NCI-H526 (cell line): ENCODE measurements at regions not wholly inside any gene's neighbourhood (a gene's known extent, or its start where the extent isn't known, plus 50 kb on each side); places are given as distances from the start of the nearest gene placed in this dataset.
A peak's percentile ranks its signal among the peaks of the same experiment; 100 is the strongest.
"Not testable (repeated sequence)": the region's sequence is repeated elsewhere in the genome, so short reads cannot be mapped to it uniquely, and the experiment has no call there.

Experiments
- DNase-seq, 2 experiments: peaks; one replicate each; lab custom pipeline; 2025; lab: John Stamatoyannopoulos, UW

DNA sequence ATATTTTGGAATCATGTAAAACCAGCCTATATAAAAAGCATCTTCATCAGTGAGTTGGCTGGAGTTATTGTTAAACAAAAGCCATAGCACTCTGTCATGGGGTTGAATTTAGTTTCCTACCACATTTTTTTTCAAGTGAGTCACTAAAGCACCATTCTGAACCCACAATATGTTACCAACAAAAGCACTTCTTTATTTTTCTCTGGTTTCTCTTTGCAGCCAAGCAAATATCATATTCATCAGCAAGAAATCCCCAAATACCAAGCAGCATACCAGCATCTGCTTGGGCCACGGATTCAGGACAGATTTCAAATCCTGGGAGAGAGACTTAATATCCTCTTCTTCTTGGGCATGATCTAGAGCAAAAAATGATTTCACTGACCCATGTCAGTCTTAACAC is 441.4 kb downstream of the BCKDHB start:
- DNase-seq: no peak

DNA sequence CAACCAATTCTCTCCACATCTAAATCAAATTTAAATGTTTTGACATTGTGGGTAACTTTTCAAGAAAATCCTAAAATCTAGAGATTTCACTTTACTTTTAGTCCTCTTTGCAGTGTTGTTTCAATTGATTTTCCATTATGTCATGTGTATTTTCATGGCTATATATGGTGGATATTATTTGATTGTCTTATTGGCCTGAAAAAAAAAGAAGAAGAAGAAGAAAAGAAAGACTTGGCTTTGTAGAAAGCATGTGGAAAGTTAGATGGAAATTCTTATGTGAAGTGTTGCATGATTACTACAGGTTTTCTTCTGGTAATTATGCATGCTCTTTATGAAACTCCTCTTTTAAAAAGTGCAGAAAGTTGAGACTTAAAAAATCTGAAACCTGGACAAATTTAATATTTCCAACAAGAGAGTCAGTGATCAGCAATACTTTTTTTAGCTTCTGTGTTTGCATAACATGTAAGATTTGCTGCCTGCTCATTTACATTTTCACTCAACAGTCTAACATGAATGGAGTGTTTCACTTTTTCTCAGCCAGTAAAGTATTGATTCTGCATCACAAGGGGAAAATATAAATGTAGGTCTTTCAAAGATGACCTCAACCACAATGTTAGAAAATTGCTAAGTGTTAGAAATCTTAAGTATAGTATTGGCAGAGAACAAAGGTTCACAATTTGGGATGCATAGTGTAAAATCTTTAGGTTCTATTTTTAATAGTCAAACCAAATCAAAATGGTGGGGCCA is 438.7 kb downstream of the BCKDHB start:
- peak in 1 of 2 experiments; percentile 6 for DNase-seq

DNA sequence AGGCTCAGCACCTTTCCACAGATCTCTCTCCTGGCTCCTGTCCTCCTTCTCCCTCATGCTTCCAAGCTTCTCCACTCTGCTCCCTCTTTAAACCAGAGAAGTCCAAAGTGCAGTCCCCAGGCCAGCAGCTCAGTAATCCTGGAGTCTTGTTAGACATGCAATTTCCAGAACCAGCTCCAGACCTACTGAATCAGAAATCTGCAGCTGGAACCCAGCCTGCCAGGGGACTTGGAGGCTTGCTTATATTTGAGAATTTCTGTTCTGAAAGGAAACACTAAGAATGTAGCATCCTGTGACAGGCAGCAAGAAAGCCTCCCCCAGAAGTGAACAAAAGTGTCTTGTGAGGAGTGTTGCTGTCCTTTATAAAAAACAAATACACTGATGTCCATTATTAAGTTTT is 438.1 kb downstream of the BCKDHB start:
- DNase-seq: no peak

DNA sequence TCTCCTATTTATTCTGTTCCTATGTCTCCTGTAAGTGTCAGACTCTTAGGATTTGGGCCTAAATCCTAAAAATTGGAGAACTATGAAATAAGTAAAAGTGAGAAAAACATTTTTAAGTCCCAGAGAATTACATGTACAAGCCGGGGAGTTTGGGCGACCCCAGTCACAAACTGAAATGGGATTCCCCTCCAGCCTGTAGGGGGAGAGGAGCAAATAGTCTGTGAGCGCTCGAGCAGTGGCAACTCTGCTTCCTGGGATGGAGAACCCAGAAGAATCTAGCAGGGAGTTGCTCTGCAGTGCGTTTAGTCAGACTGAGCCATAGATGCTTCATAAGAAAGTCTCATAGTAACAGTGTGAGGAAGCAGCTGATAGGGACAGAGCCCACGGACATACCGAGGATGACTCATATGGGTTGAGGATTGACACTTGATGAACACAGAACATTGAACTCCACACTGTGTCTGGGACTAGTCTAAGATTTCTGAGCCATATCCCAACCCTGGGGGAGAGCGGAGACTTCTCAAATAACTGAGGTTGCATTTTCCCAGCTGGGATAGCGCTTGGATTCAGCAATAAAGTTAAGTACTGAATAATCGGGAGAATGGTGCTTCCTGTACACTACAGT is 437.2 kb downstream of the BCKDHB start:
- DNase-seq: no peak

DNA sequence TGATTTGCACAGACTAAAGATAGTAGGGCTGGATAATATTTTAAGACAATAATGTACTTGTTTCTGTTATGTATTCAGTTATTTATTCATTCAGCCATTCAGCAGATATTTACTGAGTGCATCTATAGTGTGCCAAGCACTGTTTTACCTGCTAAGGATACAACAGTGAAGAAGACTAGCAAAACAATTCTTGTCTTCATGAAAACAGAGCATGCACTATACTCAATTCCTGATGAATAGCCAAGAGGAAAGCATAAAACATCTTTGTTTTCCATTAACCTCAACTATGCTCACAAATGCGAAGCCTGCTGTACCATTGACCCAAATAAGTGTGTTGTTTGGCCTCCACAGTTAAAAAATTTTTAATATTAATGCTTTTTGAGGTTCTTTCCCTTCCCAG is 436.7 kb downstream of the BCKDHB start:
- DNase-seq: no peak

DNA sequence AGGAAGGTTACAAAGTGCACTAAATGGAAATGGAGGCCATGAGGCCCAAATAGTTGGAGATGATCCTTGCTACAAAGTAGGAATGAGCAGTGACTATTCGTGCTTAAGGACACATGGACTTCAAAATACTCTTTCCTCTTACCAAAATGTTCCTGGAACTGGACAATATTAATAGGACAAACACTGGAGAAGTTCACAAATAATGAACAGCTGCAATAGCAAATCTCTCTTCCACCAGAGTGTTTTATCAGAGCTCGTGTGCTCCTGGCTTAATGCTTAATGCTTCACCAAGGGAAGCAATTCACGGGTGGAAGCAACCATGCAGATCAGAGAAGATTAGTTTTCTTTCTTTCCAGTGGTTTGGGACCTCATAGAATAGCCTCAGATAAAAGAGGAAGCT is 435.4 kb downstream of the BCKDHB start:
- DNase-seq: no peak

DNA sequence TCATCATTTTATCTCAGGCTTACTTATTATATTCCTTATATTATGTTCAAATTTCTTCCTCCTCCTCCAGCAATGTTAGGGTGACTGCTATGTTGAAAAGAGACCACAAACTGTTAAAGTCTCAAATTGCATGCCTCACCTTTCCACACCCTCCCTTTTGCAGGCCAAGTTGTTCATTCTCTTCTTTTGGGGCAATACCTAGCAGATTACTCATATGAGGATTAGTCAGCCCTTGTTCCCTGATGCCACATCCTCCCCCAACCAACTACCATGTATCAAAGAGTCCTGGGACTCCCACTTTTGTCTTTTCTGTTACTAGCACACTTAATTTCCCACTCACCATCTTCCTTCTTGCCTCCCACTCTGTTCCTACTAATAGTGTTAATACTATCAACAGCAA is 434.7 kb downstream of the BCKDHB start:
- no peak for DNase-seq

DNA sequence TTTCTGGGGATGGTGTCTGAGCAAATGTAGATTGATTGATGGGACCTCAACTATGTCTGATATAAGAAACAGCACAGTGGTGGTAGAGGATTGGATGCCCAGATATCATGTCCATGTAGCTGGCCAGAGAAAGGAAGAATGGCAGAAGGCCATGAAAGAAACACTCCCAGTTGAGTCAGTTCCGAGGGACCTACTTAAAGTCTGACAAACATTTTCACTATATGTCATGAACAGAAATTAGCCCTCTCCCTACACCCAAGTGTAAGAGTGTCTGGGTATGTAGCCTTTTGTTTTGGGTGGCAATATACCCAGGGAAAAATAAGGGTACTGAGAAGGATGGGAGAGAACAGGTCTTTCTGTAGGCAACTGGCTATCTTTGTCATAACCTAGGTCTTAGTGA is 434.2 kb downstream of the BCKDHB start:
- DNase-seq: no peak

DNA sequence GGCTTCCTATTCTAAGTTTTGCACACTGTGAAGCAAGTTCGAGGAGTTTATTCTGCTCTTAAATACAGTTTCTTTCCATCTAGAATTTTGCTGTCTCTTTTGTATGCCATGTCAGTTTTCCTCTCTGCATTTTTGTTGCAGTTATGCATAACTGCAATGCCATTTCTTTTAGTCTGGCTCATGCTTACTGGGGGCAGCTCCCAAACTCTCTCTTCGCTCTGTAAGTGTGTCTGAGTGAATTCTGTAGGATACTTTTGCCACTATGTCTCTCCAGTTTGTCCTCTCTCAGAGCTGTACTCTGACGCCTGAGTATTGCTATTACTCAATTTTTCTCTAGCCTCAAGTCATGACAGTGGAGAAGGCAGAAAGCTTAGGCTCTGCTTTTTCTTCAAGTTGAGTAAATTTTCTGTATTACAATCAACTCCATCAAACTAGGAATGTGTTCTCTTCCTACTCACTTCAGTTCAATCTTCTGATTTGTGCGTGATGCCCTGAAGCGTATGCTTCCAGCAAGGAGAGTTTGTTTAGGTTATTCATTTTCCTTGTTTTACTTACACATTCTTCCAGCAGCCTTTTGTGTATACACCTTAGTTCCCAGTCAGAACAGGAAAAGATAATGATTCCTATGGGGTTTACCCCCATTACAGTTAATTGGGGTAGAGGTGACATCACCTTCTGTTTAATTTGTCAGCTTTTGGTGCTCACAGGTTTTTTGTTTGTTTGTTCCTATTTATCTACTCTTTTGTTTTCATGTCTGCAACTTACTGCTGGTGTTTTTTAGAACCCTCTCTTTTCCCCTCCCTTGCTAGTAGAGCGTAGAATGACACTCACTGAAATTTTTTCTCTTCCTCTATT is 430.9 kb downstream of the BCKDHB start:
- no peak for DNase-seq

DNA sequence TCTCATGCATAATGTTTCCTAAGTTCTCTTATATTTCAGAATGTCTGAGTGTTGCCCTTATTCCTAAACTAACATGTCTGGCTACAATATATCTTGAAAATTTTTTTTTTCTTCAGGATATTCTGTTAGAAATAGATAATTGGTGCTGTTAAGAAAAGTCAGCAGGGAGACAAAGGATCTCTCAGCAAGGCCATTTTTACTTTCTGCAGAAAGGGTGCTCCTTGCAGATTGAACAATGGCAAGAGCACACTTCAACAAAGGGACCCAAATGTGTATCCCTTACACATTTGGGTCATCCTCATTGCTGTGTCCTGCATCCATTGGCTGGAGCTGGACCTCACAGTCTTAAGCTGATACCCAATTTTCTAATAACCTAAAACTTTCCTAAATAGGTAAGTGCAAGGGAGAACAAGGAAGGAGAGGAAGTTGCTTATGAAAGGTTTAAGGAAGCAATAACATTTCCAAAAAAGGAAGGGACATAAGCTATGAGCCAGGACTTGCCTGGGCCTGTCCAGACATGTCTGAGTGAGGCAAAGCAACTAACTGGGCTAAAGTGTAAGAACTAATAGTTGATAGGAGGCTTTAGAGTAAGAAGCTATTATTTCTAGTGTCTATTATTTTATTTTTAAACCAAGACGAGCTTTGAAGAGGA is 429.6 kb downstream of the BCKDHB start:
- DNase-seq: peak in 1 of 2 experiments; percentile 7

DNA sequence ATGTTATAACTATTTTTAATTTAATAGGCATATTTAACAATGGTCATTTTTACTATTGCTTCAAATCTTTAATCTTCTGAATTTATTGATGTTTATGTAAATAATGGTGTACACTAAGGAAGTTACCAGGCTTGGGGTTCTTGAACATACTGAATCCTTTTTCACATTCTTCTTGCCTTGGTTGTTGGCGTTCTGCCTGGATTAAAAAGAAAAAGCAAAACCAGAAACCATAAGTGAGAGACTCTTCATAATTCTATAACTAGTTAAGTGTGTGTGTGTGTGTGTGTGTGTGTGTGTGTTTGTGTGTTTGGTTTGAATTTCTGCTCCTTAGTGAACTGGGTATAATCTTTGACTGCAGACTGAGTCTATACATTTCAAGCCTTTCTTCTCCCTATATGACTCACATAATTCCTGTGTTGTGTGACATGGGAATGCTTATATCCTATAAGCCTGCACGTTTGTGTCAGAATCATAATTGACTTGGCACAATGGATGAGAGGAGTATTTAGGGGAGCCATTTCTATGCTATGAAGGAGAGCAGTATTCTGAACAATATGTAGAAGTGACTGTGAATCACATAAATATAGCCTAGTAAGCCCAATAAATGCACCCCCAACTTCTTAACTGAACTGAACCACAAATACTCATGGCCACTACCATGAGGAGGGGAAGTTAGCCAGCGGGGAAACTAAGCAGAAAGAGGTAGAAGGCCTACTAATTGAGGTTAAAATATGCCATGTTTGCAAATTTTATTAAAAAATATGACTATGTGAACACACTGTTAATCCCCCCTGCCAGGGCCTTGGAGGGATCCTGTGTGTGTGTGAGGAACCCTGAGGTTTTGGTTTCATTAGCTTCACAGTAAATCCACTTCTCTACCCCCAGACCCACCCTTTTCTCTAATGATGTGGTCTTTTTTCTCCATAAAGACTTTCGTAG is 425.5 kb downstream of the BCKDHB start:
- no peak for DNase-seq

DNA sequence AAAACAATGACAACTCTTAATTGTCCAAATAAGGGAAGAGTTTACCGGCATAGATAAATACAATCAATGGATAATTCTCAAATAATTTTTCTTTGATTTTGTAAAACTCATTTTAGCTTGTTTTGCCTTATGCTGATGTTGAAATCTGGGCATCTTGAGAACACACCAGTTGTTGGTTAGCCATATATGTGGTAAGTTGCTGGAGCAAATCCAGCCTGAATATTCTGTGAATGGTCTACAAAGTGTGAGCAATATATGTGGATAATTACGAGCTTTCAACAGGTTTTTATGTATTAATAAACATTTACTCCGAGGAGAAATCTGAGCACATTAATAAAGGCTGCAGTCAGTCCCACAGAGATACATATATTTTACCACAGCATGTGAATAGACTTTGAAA is 423.6 kb downstream of the BCKDHB start:
- DNase-seq: no peak

DNA sequence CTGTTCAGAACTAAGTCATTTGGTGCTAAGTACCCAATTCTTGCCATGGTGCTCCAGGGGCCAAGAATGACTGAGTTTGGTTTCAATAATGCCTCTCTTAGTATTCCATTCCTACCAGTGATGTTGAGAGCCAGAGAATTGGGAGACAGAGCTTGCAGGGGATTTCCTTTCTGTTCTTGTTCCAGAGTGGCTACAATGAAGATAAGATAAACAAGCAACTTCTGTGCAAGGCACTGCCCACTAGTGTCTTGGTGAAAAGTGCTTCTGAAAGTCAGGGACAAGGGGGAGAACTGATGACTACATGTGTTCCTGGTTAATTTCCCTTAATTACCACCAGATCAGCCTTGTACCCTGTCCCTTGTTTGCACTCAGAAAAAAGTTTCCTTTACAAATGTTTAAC is 421.6 kb downstream of the BCKDHB start:
- no peak for DNase-seq

DNA sequence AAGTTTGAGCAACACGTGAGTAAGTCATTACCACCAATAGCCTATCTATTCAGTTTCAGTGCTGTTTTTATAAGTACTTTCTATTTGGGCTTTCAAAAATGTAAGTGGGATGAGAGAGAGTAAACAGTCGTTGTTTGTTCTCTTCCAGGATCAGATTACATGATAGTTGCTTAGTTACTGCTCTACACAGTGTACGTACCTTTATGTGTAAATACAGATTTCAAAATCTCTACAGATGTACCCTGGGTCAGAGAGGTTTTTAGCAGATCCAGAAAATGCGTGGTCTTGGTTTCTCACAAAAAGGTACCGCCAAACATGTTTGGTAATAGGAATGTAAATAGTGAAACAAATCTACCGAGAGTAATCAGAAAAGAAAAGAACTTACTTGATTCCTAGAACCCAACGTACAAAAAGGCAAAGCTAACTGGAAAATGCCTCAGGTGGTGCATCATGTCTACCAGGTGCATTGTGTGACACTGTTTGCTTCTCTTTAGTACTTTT is 421.1 kb downstream of the BCKDHB start:
- peak; percentile 85 to 91 for DNase-seq

DNA sequence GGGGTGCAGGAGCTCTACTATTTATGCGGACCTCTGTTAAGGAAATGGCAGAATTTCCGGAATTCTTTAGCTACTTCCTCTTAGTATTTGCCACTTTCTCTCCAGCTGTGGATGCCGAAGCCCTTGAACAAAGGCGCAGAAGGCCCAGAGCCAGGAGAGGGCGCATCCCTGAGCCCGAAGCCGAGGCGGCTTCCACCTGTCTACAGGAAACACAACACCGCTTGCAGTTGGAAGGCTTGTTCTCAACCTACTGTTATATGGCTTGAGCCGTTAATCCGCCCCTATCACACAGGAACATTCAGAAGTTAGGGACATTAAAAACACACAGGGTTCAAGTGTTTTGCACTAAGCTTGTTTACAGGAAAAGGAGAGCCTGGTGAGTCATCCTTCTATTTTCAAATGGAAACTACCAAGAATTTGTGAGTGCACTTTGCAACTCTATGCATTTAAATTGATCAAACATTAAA is 417.1 kb downstream of the BCKDHB start:
- DNase-seq: no peak

DNA sequence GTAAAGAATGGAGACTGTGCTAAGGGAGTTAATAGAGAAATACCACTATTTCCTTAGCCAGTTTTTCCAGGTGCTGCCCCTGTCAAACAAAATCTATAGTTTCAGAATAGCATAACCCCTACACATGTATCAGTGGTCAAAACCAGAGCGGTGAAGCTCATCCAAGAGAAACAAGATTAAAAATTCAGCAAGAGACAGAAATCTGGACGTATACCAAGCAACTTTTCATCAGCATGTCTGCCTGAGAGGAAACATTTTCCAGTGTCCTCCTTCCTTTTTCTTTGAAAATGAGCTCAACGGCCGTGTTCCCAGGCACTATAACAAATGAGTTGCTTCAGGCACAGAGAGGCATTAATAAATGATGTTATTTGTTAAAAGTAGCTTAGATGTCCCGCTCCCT is 416.5 kb downstream of the BCKDHB start:
- no peak for DNase-seq

DNA sequence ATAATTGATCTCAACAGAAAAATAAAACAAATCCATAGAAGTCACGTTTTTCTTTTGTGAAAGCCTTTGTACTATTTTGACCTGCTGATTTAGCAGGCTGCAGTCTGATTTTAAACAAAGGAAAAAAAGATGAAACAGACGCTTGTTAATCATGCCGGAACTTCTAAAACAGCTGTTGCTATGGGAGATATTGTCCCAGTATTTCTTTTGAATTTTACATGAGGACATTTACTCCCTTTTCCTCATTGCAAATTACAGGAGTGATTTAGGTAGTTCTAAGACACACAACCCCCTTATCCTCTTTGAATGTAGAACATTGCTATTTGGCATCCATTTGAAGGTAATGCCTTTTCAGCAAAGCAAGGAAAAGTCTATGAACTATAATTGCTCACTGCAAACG is 416.1 kb downstream of the BCKDHB start:
- DNase-seq: no peak

DNA sequence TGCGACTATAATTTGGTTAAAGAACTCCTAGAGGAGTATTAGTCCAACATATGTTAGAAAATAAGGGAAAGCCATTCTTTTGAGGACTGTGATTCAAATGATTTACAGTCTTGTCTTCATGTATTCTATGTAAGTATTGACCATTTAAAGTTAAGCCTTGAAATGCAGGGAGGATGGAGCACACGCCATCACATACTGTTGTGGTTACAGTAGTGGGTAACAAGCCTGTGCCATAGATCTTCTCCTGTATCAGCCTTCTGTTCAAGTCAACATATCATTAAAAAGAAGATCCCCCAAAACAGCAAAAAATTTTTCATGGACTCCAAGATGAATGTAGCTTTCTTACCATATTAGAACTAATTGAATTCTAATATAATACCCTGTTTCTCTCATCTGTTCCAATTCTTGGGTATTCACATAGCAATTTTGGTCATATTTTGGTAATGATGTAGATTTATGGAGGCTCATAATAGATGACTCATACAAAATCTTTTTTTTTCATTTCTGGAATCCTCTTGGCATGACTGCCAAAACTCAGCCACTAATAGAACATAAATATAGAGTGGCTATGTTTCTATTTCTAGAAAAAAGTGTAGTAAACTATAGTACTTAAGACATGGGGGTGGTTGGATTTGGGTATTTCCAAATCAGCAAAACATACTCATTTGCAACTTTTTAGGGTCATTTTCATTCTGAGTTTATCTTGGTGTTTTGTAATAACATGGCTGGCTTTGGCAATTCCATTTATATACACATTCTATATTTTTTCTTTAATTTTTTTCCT is 413.5 kb downstream of the BCKDHB start:
- no peak for DNase-seq

DNA sequence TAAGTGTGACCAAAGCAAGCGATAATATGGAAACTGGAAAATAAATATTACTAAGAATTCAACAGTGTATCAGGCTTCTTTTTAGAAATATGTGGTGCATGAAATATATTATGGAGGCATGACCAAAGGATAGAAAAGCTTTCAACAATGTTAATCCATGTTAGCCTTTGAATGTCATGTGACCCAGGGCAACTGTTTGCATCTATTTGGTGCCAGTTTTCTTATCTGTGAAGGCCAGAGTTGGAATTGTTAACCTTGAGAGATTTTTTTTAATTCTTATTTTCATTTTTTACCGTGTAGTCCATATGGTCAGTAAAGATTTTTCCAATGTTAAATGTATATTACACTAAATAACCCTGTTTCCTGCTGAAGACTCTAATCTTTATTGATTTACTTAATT is 411.1 kb downstream of the BCKDHB start:
- DNase-seq: no peak

DNA sequence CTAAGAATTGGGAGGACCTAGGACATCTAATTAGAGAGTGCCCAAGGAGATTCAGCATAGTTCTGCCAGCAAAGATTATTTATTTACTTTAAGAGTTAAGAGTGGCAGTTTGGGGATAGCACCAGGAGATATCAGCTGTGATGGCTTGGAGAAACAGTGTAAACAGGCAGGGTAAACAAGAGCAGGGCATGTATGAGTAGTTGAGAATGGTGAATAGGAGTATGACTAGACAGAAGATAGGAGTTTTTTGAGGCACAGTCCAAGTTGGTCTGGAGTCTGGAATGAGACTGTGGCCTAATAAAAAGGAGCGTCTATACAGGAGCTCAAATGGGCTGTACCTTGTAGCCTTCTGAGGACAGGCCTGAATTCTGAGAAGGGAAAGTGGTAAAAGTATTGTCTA is 404.1 kb downstream of the BCKDHB start:
- DNase-seq: not testable (repeated sequence)
